ENCODE measurements at regions not wholly inside any gene's neighbourhood (a gene's known extent, or its start where the extent isn't known, plus 50 kb on each side); places are given as distances from the start of the nearest gene placed in this dataset.

- TF ChIP-seq, protein P1, sequence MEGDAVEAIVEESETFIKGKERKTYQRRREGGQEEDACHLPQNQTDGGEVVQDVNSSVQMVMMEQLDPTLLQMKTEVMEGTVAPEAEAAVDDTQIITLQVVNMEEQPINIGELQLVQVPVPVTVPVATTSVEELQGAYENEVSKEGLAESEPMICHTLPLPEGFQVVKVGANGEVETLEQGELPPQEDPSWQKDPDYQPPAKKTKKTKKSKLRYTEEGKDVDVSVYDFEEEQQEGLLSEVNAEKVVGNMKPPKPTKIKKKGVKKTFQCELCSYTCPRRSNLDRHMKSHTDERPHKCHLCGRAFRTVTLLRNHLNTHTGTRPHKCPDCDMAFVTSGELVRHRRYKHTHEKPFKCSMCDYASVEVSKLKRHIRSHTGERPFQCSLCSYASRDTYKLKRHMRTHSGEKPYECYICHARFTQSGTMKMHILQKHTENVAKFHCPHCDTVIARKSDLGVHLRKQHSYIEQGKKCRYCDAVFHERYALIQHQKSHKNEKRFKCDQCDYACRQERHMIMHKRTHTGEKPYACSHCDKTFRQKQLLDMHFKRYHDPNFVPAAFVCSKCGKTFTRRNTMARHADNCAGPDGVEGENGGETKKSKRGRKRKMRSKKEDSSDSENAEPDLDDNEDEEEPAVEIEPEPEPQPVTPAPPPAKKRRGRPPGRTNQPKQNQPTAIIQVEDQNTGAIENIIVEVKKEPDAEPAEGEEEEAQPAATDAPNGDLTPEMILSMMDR (conservative IDR thresholded peaks at IDR 0.05): no peak
- no peaks in the 10 kb centered on the region for H3K9me3 Mint-ChIP-seq
- no peaks in the 10 kb centered on the region for H3K9me3 ChIP-seq (ENCODE audit: control insufficient read depth, low read depth, low read length)
- no peak overlapping the region for H3K4ac ChIP-seq (ENCODE audit: low read depth, low read length)
- H3K4me1 Mint-ChIP-seq: peaks cover 0 to 17% of the 10 kb centered on the region in 2 experiments; a peak in 3 of 4 replicates
- no peak overlapping the region for H3K4me2 ChIP-seq (ENCODE audit: insufficient read depth, insufficient read length, low read length)
- no peak overlapping the region for H4K91ac ChIP-seq (ENCODE audit: insufficient read length, low read depth, low read length)
- H2BK15ac ChIP-seq (ENCODE audit: low read depth, low read length): no peak overlapping the region
- H2BK120ac ChIP-seq (ENCODE audit: low read depth, low read length, poor library complexity, severe bottlenecking): no peak overlapping the region
- H3K23me2 ChIP-seq (ENCODE audit: insufficient read length, low read depth, low read length, poor library complexity, severe bottlenecking): no peaks in the 10 kb centered on the region
- no peak overlapping the region; the same call in 1 of the 2 replicates for H3K14ac ChIP-seq (ENCODE audit: insufficient read depth, low read length)
- no peak overlapping the region for H3K56ac ChIP-seq (ENCODE audit: insufficient read length, low read depth, low read length)
- H2BK5ac ChIP-seq (ENCODE audit: insufficient read length, low read length): no peak overlapping the region
- H3K23ac ChIP-seq (ENCODE audit: insufficient read length, low read depth, low read length): no peak overlapping the region
- H3K27me3 ChIP-seq (ENCODE audit: insufficient read depth, low read length): no peaks in the 10 kb centered on the region
- no peak overlapping the region for H4K5ac ChIP-seq (ENCODE audit: insufficient read length, low read depth, low read length)
- H2AFZ ChIP-seq (ENCODE audit: low read length): no peak overlapping the region
- H3K36me3 Mint-ChIP-seq (ENCODE audit: insufficient read depth in 1 of 3, low read depth in 3 of 3): peaks cover 36 to 68% (median 65%) of the 10 kb centered on the region in 3 experiments; a peak in 6 of 7 replicates
- no peak overlapping the region for H3K9ac ChIP-seq (ENCODE audit: extremely low read depth, insufficient read length, low read length)
- H2AK5ac ChIP-seq (ENCODE audit: insufficient read length, low read length): no peak overlapping the region
- H2BK20ac ChIP-seq (ENCODE audit: low read depth, low read length, poor library complexity, severe bottlenecking): no peak overlapping the region
- no peaks in the 10 kb centered on the region for H3K79me1 ChIP-seq (ENCODE audit: insufficient read depth, low read depth, low read length, poor library complexity, severe bottlenecking)
- H3K4me3 Mint-ChIP-seq: no peak overlapping the region; a peak in 1 of 5 replicates
- H4K8ac ChIP-seq (replicated peaks; ENCODE audit: insufficient read length, low read depth, low read length): no peak overlapping the region
- H3T11ph ChIP-seq (ENCODE audit: low read length): no peak overlapping the region
- no peaks in the 10 kb centered on the region for H3K4me1 ChIP-seq (ENCODE audit: insufficient read depth, low read length)
- peaks cover 5% of the 10 kb centered on the region for H4K20me1 ChIP-seq (ENCODE audit: control insufficient read depth, insufficient read depth, insufficient read length)
- no peak for DNase-seq
- no peak overlapping the region for H3K18ac ChIP-seq (ENCODE audit: insufficient read length, low read depth, low read length)
- H3K27ac ChIP-seq (ENCODE audit: insufficient read length, low read depth, low read length): no peak overlapping the region
- H3K27ac Mint-ChIP-seq: peak overlapping the region; percentile 53 to 76 (median 64)
- peaks cover 2% of the 10 kb centered on the region; the same call in 1 of the 2 replicates for H3K79me2 ChIP-seq (ENCODE audit: insufficient read depth, low read length)
- H2BK12ac ChIP-seq (ENCODE audit: insufficient read length, low read depth, low read length): no peak overlapping the region
- no CpG with 5 or more reads among the region's 17 CpGs for WGBS (ENCODE audit: extremely low coverage, insufficient read length, low lambda C conversion rate)
- peaks cover 1% of the 10 kb centered on the region; the same call in 1 of the 2 replicates for H3K27me3 Mint-ChIP-seq (ENCODE audit: low read depth)
Measured at GRCh38 chr12:124481257-124481750, 86.1 kb downstream of the NCOR2 start.

Measured in H9 (cell line).